ENCODE measurements at regions not wholly inside any gene's neighbourhood (a gene's known extent, or its start where the extent isn't known, plus 50 kb on each side); places are given as distances from the start of the nearest gene placed in this dataset.
"Not testable (repeated sequence)": the region's sequence is repeated elsewhere in the genome, so short reads cannot be mapped to it uniquely, and the experiment has no call there.

DNA sequence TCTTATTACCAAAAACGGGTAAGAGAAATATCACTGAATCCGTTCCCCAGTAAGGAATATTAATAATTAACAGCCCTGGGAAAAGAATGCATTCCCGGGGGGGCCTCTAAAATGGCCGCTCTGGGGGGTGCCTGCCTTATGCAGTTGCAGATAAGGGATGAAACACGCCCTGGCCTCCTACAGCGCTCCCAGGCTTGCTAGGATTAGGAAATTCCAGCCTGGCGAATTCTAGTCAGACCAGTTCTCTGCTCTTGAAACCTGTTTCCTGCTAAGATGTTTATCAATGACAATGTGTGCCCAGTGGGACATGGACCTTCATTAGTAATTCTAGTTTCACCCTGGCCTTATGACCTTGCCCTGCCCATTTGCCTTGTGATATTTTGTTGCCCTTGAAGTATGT lies 76.1 kb upstream of the CRIM1 start:
- POLR2A ChIA-PET; H2AFZ ChIP-seq (ENCODE audit: control insufficient read depth, low read depth, low read length); H3K9ac ChIP-seq (ENCODE audit: control insufficient read depth, insufficient read depth, low read length); ATAC-seq; intact Hi-C loops (cut with micrococcal nuclease; ENCODE audit: unreplicated experiment); H3K27me3 ChIP-seq (replicated peaks in 1 of 2; ENCODE audit: control insufficient read depth in 2 of 2, insufficient read depth in 2 of 2, low read length in 1 of 2); H3K4me3 ChIP-seq; BruUV-seq (replicated peaks); H3K27ac ChIP-seq (ENCODE audit: control insufficient read depth, insufficient read depth); SMC1A ChIA-PET (ENCODE audit: uncharacterized antibody, unreplicated experiment); H3K4me2 ChIP-seq (ENCODE audit: control insufficient read depth, insufficient read depth); H3K79me2 ChIP-seq (ENCODE audit: control insufficient read depth, insufficient read depth, low read length); H4K20me1 ChIP-seq (ENCODE audit: control insufficient read depth, insufficient read depth); in situ Hi-C loops (cut with MboI); RAD21 ChIA-PET (ENCODE audit: unreplicated experiment); H3K9me3 ChIP-seq (replicated peaks; ENCODE audit: control insufficient read depth, insufficient read depth, low read length); FAIRE-seq; H3K4me1 ChIP-seq (ENCODE audit: control insufficient read depth, insufficient read depth, low read length); DNase-seq (ENCODE audit: low read depth, low spot score); CTCF ChIA-PET; H3K36me3 ChIP-seq (ENCODE audit: control insufficient read depth in 2 of 2, insufficient read depth in 2 of 2, low read length in 1 of 2): not testable (repeated sequence)
- 48% methylated on average over 7 of the region's 7 CpGs for WGBS (ENCODE audit: insufficient coverage, insufficient replicate concordance, low lambda C conversion rate, missing lambda C conversion rate)

DNA sequence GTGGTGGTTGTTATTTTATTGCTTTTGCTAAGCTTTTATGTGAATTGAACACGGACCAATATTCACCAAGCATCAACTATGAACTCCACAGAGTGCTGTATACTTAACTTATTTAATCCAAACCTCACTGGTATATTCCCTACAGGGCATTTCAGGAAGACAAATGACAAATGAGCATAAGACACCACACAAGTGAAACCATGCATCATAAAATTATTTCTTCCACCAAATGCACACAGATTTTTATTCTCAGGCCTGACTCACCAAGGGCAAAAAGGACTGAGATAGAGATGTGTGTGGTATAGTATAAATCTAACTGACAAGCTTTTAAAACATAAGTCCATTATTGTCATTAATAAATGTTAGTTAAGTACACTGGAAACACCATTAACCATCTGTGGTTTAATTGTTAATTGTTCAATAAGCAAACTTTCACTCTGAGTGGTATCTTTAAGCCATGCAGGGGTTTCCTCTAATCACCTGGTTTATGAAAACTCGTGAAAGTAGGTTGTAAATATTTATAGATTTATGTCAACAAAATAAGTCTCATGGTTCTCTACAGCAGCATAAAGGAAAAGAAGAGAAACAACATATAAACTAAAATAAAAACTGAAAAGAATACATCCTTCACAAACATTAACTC lies 77.6 kb upstream of the CRIM1 start:
- ChIA-PET POLR2A (no interaction called here), CTCF (interaction anchor here (1.1 to 1.3 kb wide), 2 partner anchors 8 to 305 kb away, joined by 3 read pairs; no protein-coding TSS in a partner anchor), RAD21 (ENCODE audit: unreplicated experiment) (interaction anchor here (0.6 to 1.0 kb wide), 2 partner anchors 37 to 384 kb away, joined by 3 read pairs; no protein-coding TSS in a partner anchor), SMC1A (ENCODE audit: uncharacterized antibody, unreplicated experiment) (interaction anchor here (0.9 to 1.3 kb wide), 2 partner anchors 27 to 38 kb away, joined by 3 to 4 read pairs; no protein-coding TSS in a partner anchor)
- Histone ChIP-seq H3K4me1 (ENCODE audit: control insufficient read depth, insufficient read depth, low read length) (no peaks in the 10 kb centered on the region), H3K27me3 (replicated peaks in 1 of 2; ENCODE audit: control insufficient read depth in 2 of 2, insufficient read depth in 2 of 2, low read length in 1 of 2) (no peaks in the 10 kb centered on the region), H2AFZ (ENCODE audit: control insufficient read depth, low read depth, low read length) (no peak overlapping the region), H3K4me2 (ENCODE audit: control insufficient read depth, insufficient read depth) (no peak overlapping the region), H3K79me2 (ENCODE audit: control insufficient read depth, insufficient read depth, low read length) (no peaks in the 10 kb centered on the region), H3K9me3 (replicated peaks; ENCODE audit: control insufficient read depth, insufficient read depth, low read length) (no peaks in the 10 kb centered on the region; the same call in 2 of the 3 replicates), H3K4me3 (no peak overlapping the region), H3K36me3 (ENCODE audit: control insufficient read depth in 2 of 2, insufficient read depth in 2 of 2, low read length in 1 of 2) (no peaks in the 10 kb centered on the region), H3K27ac (ENCODE audit: control insufficient read depth, insufficient read depth) (no peak overlapping the region), H3K9ac (ENCODE audit: control insufficient read depth, insufficient read depth, low read length) (no peak overlapping the region), H4K20me1 (ENCODE audit: control insufficient read depth, insufficient read depth) (no peaks in the 10 kb centered on the region)
- DNase-seq (ENCODE audit: low read depth, low spot score) (no peak), ATAC-seq (peak; percentile 21; the same call in 1 of the 3 replicates), FAIRE-seq (no peak)
- 0% methylated on average over 2 of the region's 2 CpGs for WGBS (ENCODE audit: insufficient coverage, insufficient replicate concordance, low lambda C conversion rate, missing lambda C conversion rate)
- no TSS peak for BruUV-seq (replicated peaks)
- intact Hi-C loops (cut with micrococcal nuclease; ENCODE audit: unreplicated experiment): no loop called here
- in situ Hi-C loops (cut with MboI): no loop called here
- no peak for TF ChIP-seq BRCA1 (IDR thresholded peaks at IDR 0.05; ENCODE audit: low read depth, low read length)
- no peak for TF ChIP-seq EED (IDR thresholded peaks at IDR 0.05; ENCODE audit: low read depth)
- no peak for TF ChIP-seq SRF (IDR thresholded peaks at IDR 0.05; ENCODE audit: low read depth in 2 of 2, low read length in 2 of 2)

Measured in GM12878 (cell line).